Fibroblast of lung (primary cell): ENCODE measurements at regions not wholly inside any gene's neighbourhood (a gene's known extent, or its start where the extent isn't known, plus 50 kb on each side); places are given as distances from the start of the nearest gene placed in this dataset.

ENCODE experiments used
- DNase-seq, 2 donors: peaks; one replicate each; pipeline versions ENCODE4 v3.0.0 to v3.0.0-alpha.2; 2010; ENCODE audit warnings: low read depth in 2 of 2
- H2AFZ ChIP-seq: 2 replicates; pipeline ENCODE4 v1.5.1; 2012; ENCODE audit warnings: low read length, control low read depth, inconsistent platforms
- H3K27ac ChIP-seq: 2 replicates; pipeline ENCODE4 v1.5.1; 2011; ENCODE audit warnings: low read length, control low read depth; ENCODE audit not compliant: insufficient read depth
- H3K27me3 ChIP-seq: 2 replicates; pipeline ENCODE4 v1.5.1; 2011; ENCODE audit warnings: mild to moderate bottlenecking, low read length; ENCODE audit not compliant: control insufficient read depth, insufficient read depth
- H3K36me3 ChIP-seq: 2 replicates; pipeline ENCODE4 v1.5.1; 2011; ENCODE audit warnings: low read length; ENCODE audit not compliant: control insufficient read depth, insufficient read depth
- H3K4me1 ChIP-seq: 2 replicates; pipeline ENCODE4 v1.5.1; 2011; ENCODE audit warnings: low read length; ENCODE audit not compliant: control insufficient read depth, insufficient read depth; ENCODE audit errors: extremely low read depth
- H3K4me2 ChIP-seq: 2 replicates; pipeline ENCODE4 v1.5.1; 2011; ENCODE audit warnings: low read length, control low read depth; ENCODE audit not compliant: insufficient read depth; ENCODE audit errors: extremely low read depth
- H3K4me3 ChIP-seq, 4 experiments: fragments of 200-600 bp in 1 of 4; sonication (generic) in 1 of 4; replicated peaks in 1 of 4; 2 replicates each; pipeline ENCODE4 v1.5.1; 2011 to 2016; ENCODE audit warnings: low read length in 4 of 4, low read depth in 3 of 4, mild to moderate bottlenecking in 3 of 4, control low read depth in 2 of 4, inconsistent platforms in 1 of 4, mixed read lengths in 1 of 4; ENCODE audit not compliant: insufficient read depth in 1 of 4; ENCODE audit errors: control extremely low read depth in 1 of 4
- H3K79me2 ChIP-seq: 2 replicates; pipeline ENCODE4 v1.5.1; 2012; ENCODE audit warnings: mild to moderate bottlenecking, low read length, inconsistent platforms; ENCODE audit not compliant: control insufficient read depth, insufficient read depth
- H3K9ac ChIP-seq: 2 replicates; pipeline ENCODE4 v1.5.1; 2011; ENCODE audit warnings: mild to moderate bottlenecking, low read length, control low read depth; ENCODE audit not compliant: insufficient read depth
- H3K9me3 ChIP-seq: 2 replicates; pipeline ENCODE4 v1.5.1; 2012; ENCODE audit warnings: low read depth, low read length; ENCODE audit not compliant: control insufficient read depth, insufficient read depth
- H4K20me1 ChIP-seq: 2 replicates; pipeline ENCODE4 v1.5.1; 2011; ENCODE audit warnings: low read length; ENCODE audit not compliant: control insufficient read depth, insufficient read depth; ENCODE audit errors: extremely low read depth
- CTCF ChIP-seq, 2 donors: IDR thresholded peaks in 1 of 2; conservative IDR thresholded peaks in 1 of 2; 1 replicate in 1 of 2; 2 replicates in 1 of 2; pipeline ENCODE4 v1.5.1; 2011 to 2012; ENCODE audit warnings: low read length in 2 of 2, control low read depth in 1 of 2, inconsistent platforms in 1 of 2, low read depth in 1 of 2, mild to moderate bottlenecking in 1 of 2
- EZH2 ChIP-seq: IDR thresholded peaks from 2 replicates; pipeline ENCODE4 v1.5.1; 2012; ENCODE audit warnings: low read length, control low read depth, mild to moderate bottlenecking; ENCODE audit errors: missing control alignments

GRCh38 chr13:93060144-93060543, 166.5 kb upstream of the GPC6 start:
- Histone ChIP-seq H4K20me1 (no peaks in the 10 kb centered on the region), H2AFZ (no peak overlapping the region), H3K4me1 (no peaks in the 10 kb centered on the region), H3K4me2 (no peak overlapping the region), H3K4me3 (no peak overlapping the region), H3K9me3 (no peaks in the 10 kb centered on the region), H3K27ac (no peak overlapping the region), H3K79me2 (no peaks in the 10 kb centered on the region), H3K27me3 (no peaks in the 10 kb centered on the region), H3K36me3 (no peaks in the 10 kb centered on the region), H3K9ac (no peak overlapping the region)
- no peak for DNase-seq
- no peak for TF ChIP-seq CTCF (conservative IDR thresholded peaks at IDR 0.05 in 1 of 2, IDR thresholded peaks at IDR 0.05 in 1 of 2; ENCODE audit: low read depth in 1 of 2, low read length in 2 of 2)
- TF ChIP-seq EZH2 = no peak

DNA sequence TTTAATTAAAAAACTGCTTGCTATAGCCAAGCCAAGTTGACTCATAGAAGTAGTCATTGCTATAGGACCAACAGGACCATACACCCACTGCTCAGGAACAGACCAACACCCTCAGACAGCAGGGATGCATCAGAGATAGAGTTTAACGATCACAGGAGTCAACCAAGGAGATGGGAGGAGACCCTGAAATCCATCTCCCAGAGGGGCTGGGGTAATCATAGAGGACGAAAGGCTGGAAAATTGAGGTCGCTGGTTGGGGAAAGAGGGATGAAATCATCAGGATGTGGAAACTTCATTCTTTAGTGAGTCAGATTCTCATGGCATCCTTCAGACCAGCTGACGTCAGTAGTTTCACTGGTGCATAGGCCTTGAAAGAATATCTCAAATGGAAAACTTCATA, 160.4 kb upstream of the GPC6 start:
- DNase-seq = peak; percentile 89 to 92
- no peaks in the 10 kb centered on the region for H3K4me1 ChIP-seq
- no peak overlapping the region for H3K4me2 ChIP-seq
- H3K9ac ChIP-seq = no peak overlapping the region
- H3K27me3 ChIP-seq = no peaks in the 10 kb centered on the region
- no peak overlapping the region for H3K27ac ChIP-seq
- H4K20me1 ChIP-seq = no peaks in the 10 kb centered on the region
- no peak for TF ChIP-seq EZH2
- TF ChIP-seq CTCF (conservative IDR thresholded peaks at IDR 0.05 in 1 of 2, IDR thresholded peaks at IDR 0.05 in 1 of 2; ENCODE audit: low read depth in 1 of 2, low read length in 2 of 2) = no peak
- H2AFZ ChIP-seq = no peak overlapping the region
- no peaks in the 10 kb centered on the region for H3K36me3 ChIP-seq
- no peaks in the 10 kb centered on the region for H3K79me2 ChIP-seq
- H3K4me3 ChIP-seq = no peak overlapping the region
- H3K9me3 ChIP-seq = no peaks in the 10 kb centered on the region

DNA sequence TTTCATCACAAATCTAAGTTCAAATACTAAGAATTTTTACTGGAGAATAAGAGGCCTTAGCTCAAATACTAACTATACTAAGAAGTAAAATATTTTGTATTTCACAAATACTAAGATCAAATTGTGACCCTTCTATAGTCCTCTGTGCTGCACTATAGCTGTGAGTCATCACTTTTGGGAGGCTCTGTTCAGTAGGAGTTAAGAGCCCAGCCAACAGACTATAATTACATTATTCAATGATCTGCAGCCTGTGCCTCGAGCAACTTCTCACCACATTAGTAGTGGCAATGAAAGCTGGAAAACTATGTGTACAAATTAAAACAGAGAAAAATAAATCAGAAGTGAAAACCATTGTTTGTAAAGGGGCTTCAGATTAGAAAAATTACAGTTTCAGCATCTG, 147.3 kb upstream of the GPC6 start:
- no peaks in the 10 kb centered on the region for H3K36me3 ChIP-seq
- TF ChIP-seq CTCF (conservative IDR thresholded peaks at IDR 0.05 in 1 of 2, IDR thresholded peaks at IDR 0.05 in 1 of 2; ENCODE audit: low read depth in 1 of 2, low read length in 2 of 2) (no peak), EZH2 (no peak)
- H3K9me3 ChIP-seq = no peaks in the 10 kb centered on the region
- H3K79me2 ChIP-seq = no peaks in the 10 kb centered on the region
- no peak overlapping the region for H3K4me3 ChIP-seq
- no peaks in the 10 kb centered on the region for H3K27me3 ChIP-seq
- H3K27ac ChIP-seq = no peak overlapping the region
- DNase-seq = peak; percentile 76 to 78
- H4K20me1 ChIP-seq = no peaks in the 10 kb centered on the region
- H3K4me2 ChIP-seq = no peak overlapping the region
- H3K4me1 ChIP-seq = no peaks in the 10 kb centered on the region
- no peak overlapping the region for H3K9ac ChIP-seq
- no peak overlapping the region for H2AFZ ChIP-seq
